ENCODE measurements at regions not wholly inside any gene's neighbourhood (a gene's known extent, or its start where the extent isn't known, plus 50 kb on each side); places are given as distances from the start of the nearest gene placed in this dataset.

- TF ChIP-seq CTCF (conservative IDR thresholded peaks at IDR 0.05; ENCODE audit: low read depth, low read length) (no peak), POLR2A (IDR thresholded peaks at IDR 0.05; ENCODE audit: low read depth, low read length) (no peak), RAD21 (IDR thresholded peaks at IDR 0.05; ENCODE audit: low read length) (no peak), RFX5 (IDR thresholded peaks at IDR 0.05; ENCODE audit: low read depth, low read length) (no peak), MAZ (IDR thresholded peaks at IDR 0.05; ENCODE audit: borderline replicate concordance, low read depth, low read length) (no peak)
Measured at GRCh38 chr2:16404146-16404545, 261.5 kb downstream of the CYRIA start.

All from IMR-90 (cell line).